Neural progenitor cell (in vitro differentiated cells): ENCODE measurements at regions not wholly inside any gene's neighbourhood (a gene's known extent, or its start where the extent isn't known, plus 50 kb on each side); places are given as distances from the start of the nearest gene placed in this dataset.

Experiments
- DNase-seq: peaks from one replicate; pipeline ENCODE4 v3.0.0-alpha.2; 2016; ENCODE audit warnings: low spot score
- H2AFZ ChIP-seq: fragments of 200-600 bp; sonication (generic); replicated peaks from 2 replicates; pipeline ENCODE4 v1.6.1; 2016; ENCODE audit warnings: antibody characterized with exemption
- H3F3A ChIP-seq: fragments of 200-600 bp; sonication (generic); 2 replicates; pipeline ENCODE4 v1.6.1; 2016; ENCODE audit warnings: antibody characterized with exemption, low read depth
- H3K27ac ChIP-seq: fragments of 200-600 bp; sonication (generic); 2 replicates; pipeline ENCODE4 v1.5.1; 2016; ENCODE audit warnings: mild to moderate bottlenecking
- H3K27me3 ChIP-seq: fragments of 200-600 bp; sonication (generic); 2 replicates; pipeline ENCODE4 v1.6.1; 2016; ENCODE audit warnings: mild to moderate bottlenecking, moderate library complexity
- H3K36me3 ChIP-seq: fragments of 200-600 bp; sonication (generic); 2 replicates; pipeline ENCODE4 v1.5.1; 2016
- H3K4me1 ChIP-seq: fragments of 200-600 bp; sonication (generic); 2 replicates; pipeline ENCODE4 v1.6.1; 2016; ENCODE audit warnings: mixed run types
- H3K4me2 ChIP-seq: fragments of 200-600 bp; sonication (generic); 2 replicates; pipeline ENCODE4 v1.6.1; 2016
- H3K4me3 ChIP-seq: fragments of 200-600 bp; sonication (generic); 2 replicates; pipeline ENCODE4 v1.5.1; 2016
- H3K79me2 ChIP-seq: fragments of 200-600 bp; sonication (generic); 2 replicates; pipeline ENCODE4 v1.6.1; 2016; ENCODE audit warnings: low read depth
- H3K9ac ChIP-seq: fragments of 200-600 bp; sonication (generic); 2 replicates; pipeline ENCODE4 v1.6.1; 2016
- H3K9me3 ChIP-seq: fragments of 200-600 bp; sonication (generic); 2 replicates; pipeline ENCODE4 v1.5.1; 2016; ENCODE audit warnings: low read depth
- H4K20me1 ChIP-seq: fragments of 200-600 bp; sonication (generic); 2 replicates; pipeline ENCODE4 v1.6.1; 2016; ENCODE audit warnings: low read depth
- H3K27ac Mint-ChIP-seq: 3 replicates; pipeline ENCODE4 v1.8.0; 2021; ENCODE audit warnings: mixed read lengths
- H3K27me3 Mint-ChIP-seq: 2 replicates; pipeline ENCODE4 v1.8.0; 2022; ENCODE audit warnings: low read depth, mild to moderate bottlenecking, inconsistent platforms, moderate library complexity, mixed read lengths; ENCODE audit not compliant: insufficient read depth
- H3K36me3 Mint-ChIP-seq: 3 replicates; pipeline ENCODE4 v1.8.0; 2021; ENCODE audit warnings: mixed read lengths
- H3K4me1 Mint-ChIP-seq: 3 replicates; pipeline ENCODE4 v1.8.0; 2021; ENCODE audit warnings: mixed read lengths
- H3K4me3 Mint-ChIP-seq: 3 replicates; pipeline ENCODE4 v1.8.0; 2021; ENCODE audit warnings: mild to moderate bottlenecking, moderate library complexity, mixed read lengths
- H3K9me3 Mint-ChIP-seq: 3 replicates; pipeline ENCODE4 v1.8.0; 2020; ENCODE audit warnings: mixed read lengths
- EZH2 ChIP-seq: fragments of 200-600 bp; sonication (generic); IDR thresholded peaks from 2 replicates; pipeline ENCODE4 v1.6.1; 2017; ENCODE audit warnings: antibody characterized with exemption, mild to moderate bottlenecking, moderate library complexity
- EZH2phosphoT487 ChIP-seq: fragments of 200-600 bp; sonication (generic); IDR thresholded peaks from 2 replicates; pipeline ENCODE4 v1.6.1; 2017; ENCODE audit warnings: antibody characterized with exemption
- TF ChIP-seq, protein P1 (sequence below): fragments of 200-600 bp; sonication (generic); IDR thresholded peaks from 2 replicates; pipeline ENCODE4 v1.5.1; 2017; ENCODE audit warnings: antibody characterized with exemption, mild to moderate bottlenecking

DNA sequence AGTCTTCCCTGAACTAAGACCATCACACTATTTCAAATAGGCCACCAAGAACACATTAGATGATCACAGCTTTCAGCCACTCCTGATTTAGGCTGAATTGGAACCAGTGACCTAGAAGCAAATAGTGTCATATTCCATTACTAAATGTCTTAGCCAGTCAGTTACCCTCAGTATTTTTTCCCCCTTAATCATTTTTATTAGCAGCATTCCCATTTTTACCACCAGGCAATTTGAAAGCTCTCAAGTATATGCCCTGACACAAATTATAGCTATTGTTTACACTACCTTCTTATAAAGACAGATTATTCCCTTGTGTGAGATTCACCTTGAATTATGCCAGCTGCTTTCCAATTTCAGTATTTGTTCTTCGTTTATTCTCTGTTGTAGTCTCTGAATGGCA, 1146.9 kb downstream of the PDHA2 start:
- Histone ChIP-seq H3K27me3 (no peaks in the 10 kb centered on the region), H3F3A (no peaks in the 10 kb centered on the region), H4K20me1 (no peaks in the 10 kb centered on the region), H3K4me3 (no peak overlapping the region), H3K79me2 (no peaks in the 10 kb centered on the region), H3K9ac (no peak overlapping the region), H3K27ac (no peak overlapping the region), H2AFZ (no peak overlapping the region), H3K4me1 (no peaks in the 10 kb centered on the region), H3K9me3 (no peaks in the 10 kb centered on the region), H3K4me2 (no peak overlapping the region), H3K36me3 (no peaks in the 10 kb centered on the region)
- TF ChIP-seq EZH2, result no peak
- TF ChIP-seq EZH2phosphoT487, result no peak
- TF ChIP-seq, protein P1, sequence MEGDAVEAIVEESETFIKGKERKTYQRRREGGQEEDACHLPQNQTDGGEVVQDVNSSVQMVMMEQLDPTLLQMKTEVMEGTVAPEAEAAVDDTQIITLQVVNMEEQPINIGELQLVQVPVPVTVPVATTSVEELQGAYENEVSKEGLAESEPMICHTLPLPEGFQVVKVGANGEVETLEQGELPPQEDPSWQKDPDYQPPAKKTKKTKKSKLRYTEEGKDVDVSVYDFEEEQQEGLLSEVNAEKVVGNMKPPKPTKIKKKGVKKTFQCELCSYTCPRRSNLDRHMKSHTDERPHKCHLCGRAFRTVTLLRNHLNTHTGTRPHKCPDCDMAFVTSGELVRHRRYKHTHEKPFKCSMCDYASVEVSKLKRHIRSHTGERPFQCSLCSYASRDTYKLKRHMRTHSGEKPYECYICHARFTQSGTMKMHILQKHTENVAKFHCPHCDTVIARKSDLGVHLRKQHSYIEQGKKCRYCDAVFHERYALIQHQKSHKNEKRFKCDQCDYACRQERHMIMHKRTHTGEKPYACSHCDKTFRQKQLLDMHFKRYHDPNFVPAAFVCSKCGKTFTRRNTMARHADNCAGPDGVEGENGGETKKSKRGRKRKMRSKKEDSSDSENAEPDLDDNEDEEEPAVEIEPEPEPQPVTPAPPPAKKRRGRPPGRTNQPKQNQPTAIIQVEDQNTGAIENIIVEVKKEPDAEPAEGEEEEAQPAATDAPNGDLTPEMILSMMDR, result no peak
- H3K9me3 Mint-ChIP-seq, result peaks cover 3% of the 10 kb centered on the region
- H3K4me3 Mint-ChIP-seq, result no peak overlapping the region
- no peaks in the 10 kb centered on the region for H3K27me3 Mint-ChIP-seq
- DNase-seq, result no peak
- no peaks in the 10 kb centered on the region for H3K4me1 Mint-ChIP-seq
- H3K36me3 Mint-ChIP-seq, result no peaks in the 10 kb centered on the region
- H3K27ac Mint-ChIP-seq, result no peak overlapping the region

DNA sequence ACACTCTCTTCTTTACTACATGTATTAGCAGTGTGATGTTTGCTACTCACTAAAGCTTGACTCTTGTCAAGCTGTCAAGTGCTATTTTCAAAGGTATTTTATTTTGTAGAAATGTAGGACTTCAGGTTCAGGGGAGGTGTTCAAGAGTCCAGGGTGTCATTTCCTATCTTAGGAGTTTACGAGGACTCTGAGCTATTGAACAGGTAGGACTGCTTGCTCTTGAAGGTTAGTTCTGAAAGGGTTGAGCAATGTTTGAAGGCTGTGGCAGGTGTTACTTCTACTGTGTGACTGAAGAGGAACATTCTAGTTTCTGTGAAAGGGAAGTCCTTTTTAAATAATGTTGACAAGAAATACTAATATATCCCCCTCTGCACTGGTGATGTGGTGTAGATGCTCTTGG, 1151.2 kb downstream of the PDHA2 start:
- no peaks in the 10 kb centered on the region for H3K79me2 ChIP-seq
- H3K4me3 ChIP-seq, result no peak overlapping the region
- no peaks in the 10 kb centered on the region for H4K20me1 ChIP-seq
- Mint-ChIP-seq H3K27ac (no peak overlapping the region), H3K9me3 (peaks cover 3% of the 10 kb centered on the region), H3K36me3 (no peaks in the 10 kb centered on the region), H3K4me3 (no peak overlapping the region), H3K27me3 (no peaks in the 10 kb centered on the region), H3K4me1 (peaks cover 4% of the 10 kb centered on the region)
- no peak overlapping the region for H3K4me2 ChIP-seq
- no peak overlapping the region for H3K9ac ChIP-seq
- TF ChIP-seq, protein P1, result no peak
- TF ChIP-seq EZH2phosphoT487 (no peak), EZH2 (no peak)
- H3K9me3 ChIP-seq, result no peaks in the 10 kb centered on the region
- H3K4me1 ChIP-seq, result no peaks in the 10 kb centered on the region
- no peak for DNase-seq
- H3K36me3 ChIP-seq, result no peaks in the 10 kb centered on the region
- H2AFZ ChIP-seq, result no peak overlapping the region
- no peaks in the 10 kb centered on the region for H3F3A ChIP-seq
- no peak overlapping the region for H3K27ac ChIP-seq
- no peaks in the 10 kb centered on the region for H3K27me3 ChIP-seq

DNA sequence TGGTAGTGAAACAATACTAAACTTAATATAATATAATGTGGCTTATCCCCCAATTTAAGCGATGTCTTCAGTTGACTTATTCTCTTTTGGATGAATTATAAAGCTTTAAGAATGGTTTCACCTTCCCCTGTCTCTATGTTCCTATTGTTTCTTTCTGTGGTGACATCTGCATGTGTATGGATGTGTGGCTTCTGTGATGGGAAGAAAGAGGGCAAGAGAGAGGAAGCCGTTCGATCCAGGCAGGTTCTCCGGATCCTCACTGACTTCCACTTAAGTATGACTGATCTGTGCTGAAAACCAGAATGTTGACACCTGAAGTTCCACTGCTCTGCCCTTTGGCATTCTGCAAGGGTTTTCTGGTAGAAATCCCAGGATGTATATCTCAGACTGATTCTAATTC, 1150.8 kb downstream of the STPG2 start:
- Histone ChIP-seq H3K27me3 (no peaks in the 10 kb centered on the region), H3K27ac (no peak overlapping the region), H2AFZ (peak overlapping the region; percentile 50), H3K79me2 (no peaks in the 10 kb centered on the region), H3F3A (no peaks in the 10 kb centered on the region), H3K4me2 (no peak overlapping the region), H4K20me1 (no peaks in the 10 kb centered on the region), H3K9me3 (no peaks in the 10 kb centered on the region), H3K4me3 (no peak overlapping the region), H3K9ac (no peak overlapping the region), H3K36me3 (no peaks in the 10 kb centered on the region), H3K4me1 (no peaks in the 10 kb centered on the region)
- H3K27ac Mint-ChIP-seq, result no peak overlapping the region
- H3K36me3 Mint-ChIP-seq, result no peaks in the 10 kb centered on the region
- TF ChIP-seq EZH2 (no peak), EZH2phosphoT487 (no peak)
- TF ChIP-seq, protein P1, result no peak
- H3K4me1 Mint-ChIP-seq, result peaks cover 4% of the 10 kb centered on the region
- H3K4me3 Mint-ChIP-seq, result no peak overlapping the region
- no peaks in the 10 kb centered on the region for H3K27me3 Mint-ChIP-seq
- no peak for DNase-seq
- peaks cover 3% of the 10 kb centered on the region for H3K9me3 Mint-ChIP-seq
